ENCODE measurements at regions not wholly inside any gene's neighbourhood (a gene's known extent, or its start where the extent isn't known, plus 50 kb on each side); places are given as distances from the start of the nearest gene placed in this dataset.
A peak's percentile ranks its signal among the peaks of the same experiment; 100 is the strongest.

- no TSS peak for BruUV-seq (replicated peaks)
- CTCF ChIA-PET: interaction anchor here (0.5 to 1.1 kb wide), 2 partner anchors 110 to 124 kb away, joined by 3 read pairs; no protein-coding TSS in a partner anchor
- TF ChIP-seq BCLAF1 (IDR thresholded peaks at IDR 0.05) (no peak), SMARCA5 (IDR thresholded peaks at IDR 0.05) (no peak), SRF (IDR thresholded peaks at IDR 0.05; ENCODE audit: low read depth in 2 of 2, low read length in 2 of 2) (peak in 1 of 2 experiments; percentile 75; a peak in 2 of 4 replicates), TCF12 (IDR thresholded peaks at IDR 0.05; ENCODE audit: low read depth, low read length) (no peak), CREB1 (IDR thresholded peaks at IDR 0.05; ENCODE audit: low read depth) (no peak), RAD51 (IDR thresholded peaks at IDR 0.05) (no peak), SMAD5 (IDR thresholded peaks at IDR 0.05; ENCODE audit: low read depth) (no peak), NFIC (IDR thresholded peaks at IDR 0.05; ENCODE audit: low read depth, low read length) (0 out of 2 replicates have a peak, but pooled peaks have one; percentile 13), SP1 (IDR thresholded peaks at IDR 0.05; ENCODE audit: low read depth, low read length) (no peak), ZSCAN29 (IDR thresholded peaks at IDR 0.05) (no peak), ZNF207 (IDR thresholded peaks at IDR 0.05; ENCODE audit: borderline replicate concordance) (no peak), PAX5 (IDR thresholded peaks at IDR 0.05; ENCODE audit: borderline replicate concordance, low read depth, low read length) (peak; percentile 79; the same call in 1 of the 2 replicates), ZZZ3 (IDR thresholded peaks at IDR 0.05; ENCODE audit: control insufficient read depth, insufficient read length, low read depth) (no peak), HDAC2 (IDR thresholded peaks at IDR 0.05) (no peak), NKRF (conservative IDR thresholded peaks at IDR 0.05) (no peak), IRF3 (IDR thresholded peaks at IDR 0.05) (no peak), HSF1 (IDR thresholded peaks at IDR 0.05; ENCODE audit: low read depth, low read length) (no peak), TAF1 (IDR thresholded peaks at IDR 0.05; ENCODE audit: borderline replicate concordance, low read depth, low read length) (no peak)
- TF ChIP-seq, protein P1, sequence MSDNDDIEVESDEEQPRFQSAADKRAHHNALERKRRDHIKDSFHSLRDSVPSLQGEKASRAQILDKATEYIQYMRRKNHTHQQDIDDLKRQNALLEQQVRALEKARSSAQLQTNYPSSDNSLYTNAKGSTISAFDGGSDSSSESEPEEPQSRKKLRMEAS (IDR thresholded peaks at IDR 0.05; ENCODE audit: low read depth, low read length): no peak
These were observed 79.5 kb upstream of the ATXN1 start for GRCh38 chr6:16840725-16841124.

More at GRCh38 chr6:16840725-16841124, 79.5 kb upstream of the ATXN1 start:
- SMC1A ChIA-PET (ENCODE audit: uncharacterized antibody, unreplicated experiment): interaction anchor here (0.8 to 2.6 kb wide), 11 partner anchors 9 to 330 kb away, joined by 3 to 13 read pairs (median 4); no protein-coding TSS in a partner anchor
- H3K79me2 ChIP-seq (ENCODE audit: control insufficient read depth, insufficient read depth, low read length): no peaks in the 10 kb centered on the region
- in situ Hi-C loops (cut with MboI) (no loop called here), intact Hi-C loops (cut with micrococcal nuclease; ENCODE audit: unreplicated experiment) (no loop called here)
- WGBS (ENCODE audit: insufficient coverage, insufficient replicate concordance, low lambda C conversion rate, missing lambda C conversion rate): 21% methylated on average over 2 of the region's 2 CpGs
- no peaks in the 10 kb centered on the region for H3K36me3 ChIP-seq (ENCODE audit: control insufficient read depth in 2 of 2, insufficient read depth in 2 of 2, low read length in 1 of 2)
- DNase-seq (ENCODE audit: low read depth, low spot score) (no peak), ATAC-seq (peak; percentile 62), FAIRE-seq (no peak)
- peak overlapping the region; percentile 67 for H3K27ac ChIP-seq (ENCODE audit: control insufficient read depth, insufficient read depth)
- POLR2A ChIA-PET: interaction anchor here (0.9 kb wide), 1 partner anchor 12 kb away, joined by 3 read pairs; no protein-coding TSS in a partner anchor
- H3K4me3 ChIP-seq: no peak overlapping the region
- peak overlapping the region; percentile 89 for H2AFZ ChIP-seq (ENCODE audit: control insufficient read depth, low read depth, low read length)
- no peaks in the 10 kb centered on the region for H3K27me3 ChIP-seq (replicated peaks in 1 of 2; ENCODE audit: control insufficient read depth in 2 of 2, insufficient read depth in 2 of 2, low read length in 1 of 2)
- RAD21 ChIA-PET (ENCODE audit: unreplicated experiment): interaction anchor here (0.9 to 1.6 kb wide), 7 partner anchors 10 to 77 kb away, joined by 3 to 7 read pairs (median 4); no protein-coding TSS in a partner anchor
- H3K4me1 ChIP-seq (ENCODE audit: control insufficient read depth, insufficient read depth, low read length): peaks cover 35% of the 10 kb centered on the region
- H3K9ac ChIP-seq (ENCODE audit: control insufficient read depth, insufficient read depth, low read length): peak overlapping the region; percentile 12; the same call in 1 of the 2 replicates
- H3K4me2 ChIP-seq (ENCODE audit: control insufficient read depth, insufficient read depth): peak overlapping the region; percentile 51
- no peaks in the 10 kb centered on the region for H4K20me1 ChIP-seq (ENCODE audit: control insufficient read depth, insufficient read depth)
- H3K9me3 ChIP-seq (replicated peaks; ENCODE audit: control insufficient read depth, insufficient read depth, low read length): no peaks in the 10 kb centered on the region; the same call in 2 of the 3 replicates
